Fibroblast of lung (primary cell): ENCODE measurements at regions not wholly inside any gene's neighbourhood (a gene's known extent, or its start where the extent isn't known, plus 50 kb on each side); places are given as distances from the start of the nearest gene placed in this dataset.

Source experiments
- EZH2 ChIP-seq: IDR thresholded peaks from 2 replicates; pipeline ENCODE4 v1.5.1; 2012; ENCODE audit warnings: low read length, control low read depth, mild to moderate bottlenecking; ENCODE audit errors: missing control alignments
- TF ChIP-seq, protein P1 (sequence below), 2 donors: IDR thresholded peaks in 1 of 2; conservative IDR thresholded peaks in 1 of 2; 1 replicate in 1 of 2; 2 replicates in 1 of 2; pipeline ENCODE4 v1.5.1; 2011 to 2012; ENCODE audit warnings: low read length in 2 of 2, control low read depth in 1 of 2, inconsistent platforms in 1 of 2, low read depth in 1 of 2, mild to moderate bottlenecking in 1 of 2

- TF ChIP-seq, protein P1, sequence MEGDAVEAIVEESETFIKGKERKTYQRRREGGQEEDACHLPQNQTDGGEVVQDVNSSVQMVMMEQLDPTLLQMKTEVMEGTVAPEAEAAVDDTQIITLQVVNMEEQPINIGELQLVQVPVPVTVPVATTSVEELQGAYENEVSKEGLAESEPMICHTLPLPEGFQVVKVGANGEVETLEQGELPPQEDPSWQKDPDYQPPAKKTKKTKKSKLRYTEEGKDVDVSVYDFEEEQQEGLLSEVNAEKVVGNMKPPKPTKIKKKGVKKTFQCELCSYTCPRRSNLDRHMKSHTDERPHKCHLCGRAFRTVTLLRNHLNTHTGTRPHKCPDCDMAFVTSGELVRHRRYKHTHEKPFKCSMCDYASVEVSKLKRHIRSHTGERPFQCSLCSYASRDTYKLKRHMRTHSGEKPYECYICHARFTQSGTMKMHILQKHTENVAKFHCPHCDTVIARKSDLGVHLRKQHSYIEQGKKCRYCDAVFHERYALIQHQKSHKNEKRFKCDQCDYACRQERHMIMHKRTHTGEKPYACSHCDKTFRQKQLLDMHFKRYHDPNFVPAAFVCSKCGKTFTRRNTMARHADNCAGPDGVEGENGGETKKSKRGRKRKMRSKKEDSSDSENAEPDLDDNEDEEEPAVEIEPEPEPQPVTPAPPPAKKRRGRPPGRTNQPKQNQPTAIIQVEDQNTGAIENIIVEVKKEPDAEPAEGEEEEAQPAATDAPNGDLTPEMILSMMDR (conservative IDR thresholded peaks at IDR 0.05 in 1 of 2, IDR thresholded peaks at IDR 0.05 in 1 of 2; ENCODE audit: low read depth in 1 of 2, low read length in 2 of 2) = no peak
- no peak for TF ChIP-seq EZH2
These were observed 278.1 kb upstream of the SP4 start for GRCh38 chr7:21149809-21150208.
